ENCODE measurements at regions not wholly inside any gene's neighbourhood (a gene's known extent, or its start where the extent isn't known, plus 50 kb on each side); places are given as distances from the start of the nearest gene placed in this dataset.

- no peak for DNase-seq
These were observed 272.1 kb upstream of the IL12B start for GRCh38 chr5:159602434-159602833.

GRCh38 chr5:159605585-159605984 lies 275.3 kb upstream of the IL12B start:
- DNase-seq, result no peak

- no peak for DNase-seq
These were observed 279.1 kb upstream of the IL12B start for GRCh38 chr5:159609359-159609758.

- DNase-seq, result no peak
These were observed 280.8 kb upstream of the IL12B start for GRCh38 chr5:159610966-159611579.

- DNase-seq, result no peak
These were observed 286.7 kb upstream of the IL12B start for GRCh38 chr5:159616952-159617351.

GRCh38 chr5:159619826-159620225 lies 289.5 kb upstream of the IL12B start:
- DNase-seq, result peak; percentile 14

- DNase-seq, result no peak
These were observed 290.7 kb upstream of the IL12B start for GRCh38 chr5:159620853-159621540.

GRCh38 chr5:159628703-159629102 lies 287.6 kb upstream of the ADRA1B start:
- no peak for DNase-seq

GRCh38 chr5:159629158-159629557 lies 287.1 kb upstream of the ADRA1B start:
- DNase-seq, result no peak

- DNase-seq, result no peak
These were observed 285.7 kb upstream of the ADRA1B start for GRCh38 chr5:159630545-159630944.

GRCh38 chr5:159631001-159631400 lies 285.3 kb upstream of the ADRA1B start:
- no peak for DNase-seq

GRCh38 chr5:159632866-159633265 lies 283.4 kb upstream of the ADRA1B start:
- DNase-seq, result no peak

GRCh38 chr5:159638481-159638880 lies 277.8 kb upstream of the ADRA1B start:
- no peak for DNase-seq

GRCh38 chr5:159638954-159639559 lies 277.2 kb upstream of the ADRA1B start:
- no peak for DNase-seq

- no peak for DNase-seq
These were observed 276.7 kb upstream of the ADRA1B start for GRCh38 chr5:159639590-159639989.

GRCh38 chr5:159640446-159640845 lies 275.8 kb upstream of the ADRA1B start:
- no peak for DNase-seq

GRCh38 chr5:159640921-159641320 lies 275.4 kb upstream of the ADRA1B start:
- DNase-seq, result no peak

GRCh38 chr5:159641371-159642039 lies 274.8 kb upstream of the ADRA1B start:
- no peak for DNase-seq

- no peak for DNase-seq
These were observed 273.9 kb upstream of the ADRA1B start for GRCh38 chr5:159642379-159642778.

GRCh38 chr5:159644053-159644452 lies 272.2 kb upstream of the ADRA1B start:
- no peak for DNase-seq

GRCh38 chr5:159645179-159645846 lies 271.0 kb upstream of the ADRA1B start:
- no peak for DNase-seq

GRCh38 chr5:159650803-159651202 lies 265.5 kb upstream of the ADRA1B start:
- no peak for DNase-seq

GRCh38 chr5:159655757-159656409 lies 260.4 kb upstream of the ADRA1B start:
- DNase-seq, result no peak

Measured in NCI-H2171 treated with DMSO at 0.1 percent for 48 hours (cell line).